Stimulated activated CD8-positive, alpha-beta memory T cell treated with anti-CD3 and anti-CD28 coated beads, Interleukin-4, amount 100 ng/mL, for 24 hours (primary cell): ENCODE measurements at regions not wholly inside any gene's neighbourhood (a gene's known extent, or its start where the extent isn't known, plus 50 kb on each side); places are given as distances from the start of the nearest gene placed in this dataset.
"Not testable (repeated sequence)": the region's sequence is repeated elsewhere in the genome, so short reads cannot be mapped to it uniquely, and the experiment has no call there.

Experiments
- DNase-seq: peaks from one replicate; pipeline ENCODE4 v3.0.0-alpha.2; 2020; ENCODE audit warnings: low read depth

GRCh38 chr14:48266201-48266600 is 590.8 kb upstream of the MDGA2 start:
- not testable (repeated sequence) for DNase-seq

- DNase-seq = no peak
Measured at GRCh38 chr14:48261436-48261835, 586.0 kb upstream of the MDGA2 start.

DNA sequence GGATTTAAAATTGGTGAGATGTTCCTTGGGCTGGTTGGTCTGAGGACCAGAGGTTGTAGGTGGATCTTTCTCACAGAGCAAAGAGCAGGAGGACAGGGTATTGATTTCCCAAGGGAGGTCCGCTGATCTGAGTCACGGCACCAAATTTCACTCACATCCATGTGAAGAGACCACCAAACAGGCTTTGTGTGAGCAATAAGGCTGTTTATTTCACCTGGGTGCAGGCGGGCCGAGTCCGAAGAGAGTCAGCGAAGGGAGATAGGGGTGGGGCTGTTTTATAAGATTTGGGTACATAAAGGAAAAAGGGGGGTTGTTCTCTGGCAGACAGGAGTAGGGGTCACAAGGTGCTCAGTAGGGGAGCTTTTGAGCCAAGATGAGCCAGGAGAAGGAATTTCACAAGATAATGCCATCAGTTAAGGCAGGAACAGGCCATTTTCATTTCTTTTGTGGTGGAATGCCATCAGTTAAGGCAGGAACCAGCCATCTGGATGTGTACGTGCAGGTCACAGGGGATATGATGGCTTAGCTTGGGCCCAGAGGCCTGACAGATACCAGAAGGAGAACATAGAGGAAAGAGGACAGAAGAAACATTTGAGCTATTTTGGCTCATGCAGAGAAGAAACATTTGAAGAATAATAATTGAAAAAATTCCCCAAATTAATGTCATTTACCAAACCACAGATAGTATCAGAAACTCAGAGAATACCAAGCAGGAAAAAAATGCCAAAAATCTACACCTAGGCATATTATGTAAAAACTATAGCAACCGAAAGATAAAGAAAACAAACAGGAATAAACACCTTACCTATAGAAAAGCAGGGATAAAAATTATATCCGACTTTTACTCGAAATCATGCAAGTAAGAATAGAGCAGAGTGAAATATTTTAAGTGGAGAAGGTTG is 585.2 kb upstream of the MDGA2 start:
- not testable (repeated sequence) for DNase-seq

GRCh38 chr14:48259876-48260275 is 584.5 kb upstream of the MDGA2 start:
- not testable (repeated sequence) for DNase-seq

GRCh38 chr14:48259232-48259631 is 583.8 kb upstream of the MDGA2 start:
- not testable (repeated sequence) for DNase-seq

GRCh38 chr14:48258703-48259102 is 583.3 kb upstream of the MDGA2 start:
- DNase-seq = not testable (repeated sequence)

DNA sequence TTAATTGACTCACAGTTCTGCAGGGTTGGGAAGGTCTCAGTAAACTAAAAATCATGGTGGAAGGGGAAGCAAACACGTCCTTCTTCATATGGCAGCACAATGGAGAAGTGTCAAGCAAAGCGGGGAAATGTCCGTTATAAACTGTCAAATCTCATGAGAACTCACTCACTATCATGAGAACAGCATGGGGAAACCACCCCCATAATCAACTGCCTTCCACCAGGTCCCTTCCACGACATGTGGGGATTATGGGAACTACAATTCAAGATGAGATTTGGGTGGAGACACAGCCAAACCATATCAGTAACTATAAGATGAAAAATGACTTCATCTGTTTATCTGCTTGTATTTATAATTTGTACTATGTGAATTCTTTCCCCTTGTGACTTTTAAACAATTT is 577.6 kb upstream of the MDGA2 start:
- DNase-seq = no peak

DNA sequence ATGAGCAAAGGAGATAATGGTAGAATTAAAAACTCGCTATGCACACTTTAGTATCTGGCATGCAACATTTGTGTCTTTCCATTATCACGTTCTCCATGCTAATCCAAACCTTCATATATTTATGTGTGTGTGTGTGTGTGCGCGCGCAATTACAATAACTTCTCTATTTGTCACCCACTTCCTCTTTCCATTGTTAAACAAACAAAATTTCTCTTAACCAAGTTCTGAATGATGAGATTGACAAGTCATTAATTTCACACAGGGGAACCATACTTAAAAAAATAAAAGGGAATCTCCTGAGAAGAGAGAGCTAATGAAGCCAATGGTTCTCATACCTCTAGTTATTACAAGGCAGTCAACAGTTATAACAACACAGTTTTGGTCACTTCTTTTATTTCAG is 575.9 kb upstream of the MDGA2 start:
- no peak for DNase-seq

DNA sequence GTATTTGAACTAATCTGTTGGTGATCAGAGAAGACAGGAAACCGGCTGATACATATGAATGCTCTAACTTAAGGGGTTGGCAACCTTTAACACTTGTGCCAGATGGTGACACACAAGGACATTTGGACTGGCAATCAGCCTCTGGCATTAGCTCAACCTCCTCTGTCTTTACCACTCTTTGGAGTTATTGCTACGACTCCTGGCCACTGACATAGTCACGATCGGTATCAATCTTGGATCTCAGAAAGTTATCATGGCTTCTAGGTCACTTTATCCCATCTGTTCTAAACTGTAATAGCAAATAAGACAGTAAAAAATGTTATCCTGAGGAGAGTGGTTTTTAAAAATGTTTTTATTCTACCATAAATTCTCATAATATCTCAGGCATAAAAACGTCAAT is 575.2 kb upstream of the MDGA2 start:
- DNase-seq = no peak

DNA sequence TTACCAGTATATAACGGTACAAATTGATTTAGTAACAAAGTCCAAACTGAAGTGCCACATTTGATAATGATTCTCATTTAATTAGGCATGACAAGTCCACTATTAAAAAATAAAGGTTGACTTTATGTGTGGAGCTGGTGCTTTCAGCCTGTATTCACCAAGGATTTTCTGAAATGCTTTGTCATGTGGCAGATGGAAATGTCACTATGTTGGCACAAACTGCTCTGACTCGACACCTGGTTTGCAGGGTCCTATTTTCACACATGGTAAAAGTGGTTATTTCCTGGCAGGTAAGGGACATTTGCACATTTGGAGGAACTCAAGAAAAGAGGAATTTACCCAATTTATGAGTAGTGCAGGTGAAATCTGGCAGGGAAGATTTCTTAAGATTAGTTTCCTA is 572.6 kb upstream of the MDGA2 start:
- DNase-seq = no peak

GRCh38 chr14:48243900-48244299 is 568.5 kb upstream of the MDGA2 start:
- no peak for DNase-seq

GRCh38 chr14:48229091-48229490 is 553.7 kb upstream of the MDGA2 start:
- DNase-seq = no peak

DNA sequence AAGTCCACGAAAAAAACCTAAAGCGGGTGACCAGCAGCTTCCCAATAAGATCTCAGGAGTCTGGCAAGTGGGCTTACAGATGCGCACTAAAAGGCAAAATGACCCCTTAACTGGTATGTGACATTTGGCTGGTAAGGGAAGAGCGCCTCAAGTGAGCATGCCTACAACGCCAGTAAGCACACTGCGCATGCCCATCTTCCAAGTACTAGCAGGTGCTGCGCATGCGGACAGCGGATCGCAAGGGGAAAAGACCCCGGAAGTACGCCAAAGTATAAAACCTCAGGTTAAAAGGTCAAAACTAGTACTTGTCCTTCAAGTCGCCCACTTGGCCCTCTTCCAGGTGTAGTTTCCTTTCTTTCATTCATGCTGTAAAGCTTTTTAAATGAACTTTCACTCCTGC is 518.5 kb upstream of the MDGA2 start:
- no peak for DNase-seq

DNA sequence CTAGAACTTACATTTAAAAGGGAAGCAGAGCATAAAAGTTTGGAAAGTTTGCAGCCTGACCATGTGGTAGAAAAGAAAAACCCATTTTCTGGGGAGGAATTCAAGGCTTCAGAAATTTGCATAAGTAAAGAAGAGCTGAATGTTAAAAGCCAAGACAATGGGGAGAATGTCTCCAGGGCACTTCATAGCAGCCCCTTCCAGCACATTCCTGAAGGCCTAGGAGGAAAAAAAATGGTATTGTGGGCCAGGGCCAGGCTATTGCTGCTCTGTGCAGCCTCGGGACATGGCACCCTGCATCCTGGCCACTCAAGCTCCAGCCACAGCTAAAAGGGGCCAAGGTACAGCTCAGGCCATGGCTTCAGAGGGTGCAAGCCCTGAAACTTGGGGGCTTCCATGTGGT is 474.2 kb upstream of the MDGA2 start:
- not testable (repeated sequence) for DNase-seq

DNA sequence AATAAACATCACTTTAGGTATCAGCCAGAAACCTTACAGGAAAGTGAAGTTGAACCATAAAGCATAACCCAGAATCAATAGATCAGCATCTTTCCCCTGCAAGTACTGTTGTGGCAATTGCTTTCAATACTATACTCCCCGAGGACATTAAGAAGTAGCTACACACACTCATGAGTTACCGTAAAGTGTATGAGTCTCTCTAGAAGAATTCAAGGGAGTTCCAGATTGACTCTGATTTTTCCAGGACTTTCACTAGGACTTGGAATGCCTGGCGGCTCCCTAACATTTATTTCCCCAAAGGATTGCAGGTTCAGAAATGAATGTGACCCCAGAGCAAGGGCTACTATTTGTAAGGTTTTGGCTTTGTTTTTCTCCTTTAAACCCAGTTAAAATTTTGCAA is 465.4 kb upstream of the MDGA2 start:
- DNase-seq = no peak

DNA sequence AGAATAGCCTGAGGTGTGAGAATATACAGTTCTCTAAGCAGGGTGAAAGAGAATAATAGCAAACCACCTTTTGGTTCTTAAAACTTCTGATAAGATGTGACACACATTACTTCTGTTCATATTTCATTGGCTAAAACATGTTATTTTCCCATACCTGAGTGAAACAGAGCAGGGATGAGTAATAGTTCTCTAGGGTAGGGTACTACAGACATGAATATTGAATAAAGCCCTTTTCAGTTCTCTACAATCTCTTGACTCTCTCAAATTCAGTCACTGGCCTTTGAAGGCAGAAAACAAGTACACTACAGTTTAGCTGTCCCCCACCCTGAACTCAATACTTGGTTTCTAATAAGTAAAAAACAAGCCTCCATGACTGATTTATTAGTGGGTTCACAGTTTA is 454.1 kb upstream of the MDGA2 start:
- no peak for DNase-seq

- DNase-seq = no peak
Measured at GRCh38 chr14:48127674-48128073, 452.3 kb upstream of the MDGA2 start.

DNA sequence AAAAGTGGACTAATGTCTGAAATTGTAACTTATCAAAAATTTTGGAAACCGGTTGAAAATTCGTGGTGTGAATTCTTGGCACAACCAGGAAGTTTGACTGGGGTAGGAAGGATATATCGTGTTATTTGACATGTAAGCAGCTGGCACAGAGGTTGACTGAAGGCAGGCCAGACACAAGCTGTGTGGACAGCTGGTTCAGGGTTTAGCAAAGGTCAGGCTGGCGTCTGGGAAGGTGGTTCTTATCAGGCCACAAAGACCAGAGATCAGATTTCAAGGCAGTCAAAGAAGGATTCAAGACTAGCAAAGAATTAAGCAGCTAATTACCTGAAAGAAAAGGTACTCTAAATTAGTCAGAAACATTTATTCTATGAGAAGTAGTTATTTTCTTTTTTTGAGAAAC is 450.2 kb upstream of the MDGA2 start:
- DNase-seq = no peak

GRCh38 chr14:48113713-48114112 is 438.3 kb upstream of the MDGA2 start:
- DNase-seq = no peak

DNA sequence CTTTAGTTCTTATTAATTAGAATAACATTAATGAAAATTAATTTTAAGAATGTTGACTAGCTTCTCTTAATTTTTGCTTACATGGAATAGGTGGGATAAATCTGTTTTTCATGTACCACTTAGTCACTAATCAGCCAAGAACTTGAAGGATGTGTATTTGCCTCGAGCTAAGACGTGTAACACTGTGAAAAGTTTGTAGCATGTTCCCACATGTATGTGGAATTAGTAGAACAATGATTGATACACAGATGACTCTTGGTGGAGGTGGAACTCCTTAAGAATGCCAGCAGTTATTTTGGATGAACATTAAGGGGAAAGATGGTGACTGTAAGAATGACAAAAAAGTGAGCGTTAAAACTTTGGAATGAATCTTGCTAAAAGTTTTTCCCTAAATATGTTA is 435.7 kb upstream of the MDGA2 start:
- no peak for DNase-seq

- no peak for DNase-seq
Measured at GRCh38 chr14:48107646-48108045, 432.2 kb upstream of the MDGA2 start.

DNA sequence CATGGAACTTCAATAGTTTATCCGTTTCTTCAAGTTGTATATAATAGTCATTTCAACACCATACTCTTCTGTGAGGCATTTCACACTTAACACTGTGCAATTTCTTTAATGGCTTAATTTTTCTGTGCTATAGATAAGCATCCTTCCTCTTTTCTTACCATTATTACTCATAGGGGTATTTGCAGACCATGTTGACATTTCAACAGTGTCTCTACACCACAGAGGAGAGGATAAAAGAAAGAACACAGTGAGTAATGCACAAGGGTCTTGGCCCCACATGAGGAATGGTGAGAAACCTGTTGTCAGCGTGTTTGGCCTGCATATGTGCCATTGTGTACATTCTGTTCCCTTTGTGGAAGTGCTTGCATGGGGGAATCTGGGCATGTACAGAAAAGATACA is 421.5 kb upstream of the MDGA2 start:
- DNase-seq = no peak

- no peak for DNase-seq
Measured at GRCh38 chr14:48086516-48086915, 411.1 kb upstream of the MDGA2 start.

- no peak for DNase-seq
Measured at GRCh38 chr14:48075487-48075886, 400.1 kb upstream of the MDGA2 start.
